ENCODE measurements at regions not wholly inside any gene's neighbourhood (a gene's known extent, or its start where the extent isn't known, plus 50 kb on each side); places are given as distances from the start of the nearest gene placed in this dataset.

- Histone ChIP-seq H3K4me3 (no peak overlapping the region), H3K27ac (ENCODE audit: control insufficient read depth, insufficient read depth) (no peak overlapping the region), H4K20me1 (ENCODE audit: control insufficient read depth, insufficient read depth) (no peaks in the 10 kb centered on the region), H3K36me3 (ENCODE audit: control insufficient read depth in 2 of 2, insufficient read depth in 2 of 2, low read length in 1 of 2) (no peaks in the 10 kb centered on the region), H3K27me3 (replicated peaks in 1 of 2; ENCODE audit: control insufficient read depth in 2 of 2, insufficient read depth in 2 of 2, low read length in 1 of 2) (no peaks in the 10 kb centered on the region; a peak in 1 of 4 replicates), H2AFZ (ENCODE audit: control insufficient read depth, low read depth, low read length) (no peak overlapping the region), H3K79me2 (ENCODE audit: control insufficient read depth, insufficient read depth, low read length) (no peaks in the 10 kb centered on the region), H3K9me3 (replicated peaks; ENCODE audit: control insufficient read depth, insufficient read depth, low read length) (no peaks in the 10 kb centered on the region), H3K4me1 (ENCODE audit: control insufficient read depth, insufficient read depth, low read length) (no peaks in the 10 kb centered on the region), H3K4me2 (ENCODE audit: control insufficient read depth, insufficient read depth) (no peak overlapping the region), H3K9ac (ENCODE audit: control insufficient read depth, insufficient read depth, low read length) (no peak overlapping the region)
- BruUV-seq (replicated peaks): no TSS peak
- no peak for ATAC-seq
- ChIA-PET RAD21 (ENCODE audit: unreplicated experiment) (no interaction called here), SMC1A (ENCODE audit: uncharacterized antibody, unreplicated experiment) (no interaction called here), POLR2A (no interaction called here), CTCF (no interaction called here)
- intact Hi-C loops (cut with micrococcal nuclease; ENCODE audit: unreplicated experiment): no loop called here
- 12% methylated on average over 5 of the region's 5 CpGs for WGBS (ENCODE audit: insufficient coverage, insufficient replicate concordance, low lambda C conversion rate, missing lambda C conversion rate)
- FAIRE-seq: no peak
- in situ Hi-C loops (cut with MboI): no loop called here
- DNase-seq (ENCODE audit: low read depth, low spot score): no peak
- TF ChIP-seq ESRRA (IDR thresholded peaks at IDR 0.05; ENCODE audit: low read length) (no peak), E4F1 (IDR thresholded peaks at IDR 0.05; ENCODE audit: borderline replicate concordance, partially characterized antibody) (no peak), NKRF (conservative IDR thresholded peaks at IDR 0.05) (no peak), PML (IDR thresholded peaks at IDR 0.05; ENCODE audit: low read length) (no peak), DPF2 (IDR thresholded peaks at IDR 0.05) (no peak), HCFC1 (IDR thresholded peaks at IDR 0.05; ENCODE audit: low read length) (no peak), ZNF24 (IDR thresholded peaks at IDR 0.05) (no peak), E2F4 (IDR thresholded peaks at IDR 0.05; ENCODE audit: low read depth, low read length) (no peak), CTCF (IDR thresholded peaks at IDR 0.05 in 2 of 3, conservative IDR thresholded peaks at IDR 0.05 in 1 of 3; ENCODE audit: control insufficient read depth in 2 of 3, extremely low read depth in 1 of 3, insufficient read depth in 1 of 3, low read depth in 3 of 3, low read length in 3 of 3) (no peak), BRCA1 (IDR thresholded peaks at IDR 0.05; ENCODE audit: low read depth, low read length) (no peak), RELA (IDR thresholded peaks at IDR 0.05; ENCODE audit: borderline replicate concordance, partially characterized antibody) (no peak), TARDBP (IDR thresholded peaks at IDR 0.05; ENCODE audit: borderline replicate concordance) (no peak), ZNF592 (IDR thresholded peaks at IDR 0.05) (no peak), CBX5 (IDR thresholded peaks at IDR 0.05; ENCODE audit: low read depth) (no peak), SP1 (IDR thresholded peaks at IDR 0.05; ENCODE audit: low read depth, low read length) (no peak)
Observed at GRCh38 chr10:8294779-8295178, 240.3 kb downstream of the GATA3 start.
